ENCODE measurements at regions not wholly inside any gene's neighbourhood (a gene's known extent, or its start where the extent isn't known, plus 50 kb on each side); places are given as distances from the start of the nearest gene placed in this dataset.

GRCh38 chr6:144338474-144338873 lies 53.3 kb downstream of the UTRN start:
- TF ChIP-seq, protein P1, sequence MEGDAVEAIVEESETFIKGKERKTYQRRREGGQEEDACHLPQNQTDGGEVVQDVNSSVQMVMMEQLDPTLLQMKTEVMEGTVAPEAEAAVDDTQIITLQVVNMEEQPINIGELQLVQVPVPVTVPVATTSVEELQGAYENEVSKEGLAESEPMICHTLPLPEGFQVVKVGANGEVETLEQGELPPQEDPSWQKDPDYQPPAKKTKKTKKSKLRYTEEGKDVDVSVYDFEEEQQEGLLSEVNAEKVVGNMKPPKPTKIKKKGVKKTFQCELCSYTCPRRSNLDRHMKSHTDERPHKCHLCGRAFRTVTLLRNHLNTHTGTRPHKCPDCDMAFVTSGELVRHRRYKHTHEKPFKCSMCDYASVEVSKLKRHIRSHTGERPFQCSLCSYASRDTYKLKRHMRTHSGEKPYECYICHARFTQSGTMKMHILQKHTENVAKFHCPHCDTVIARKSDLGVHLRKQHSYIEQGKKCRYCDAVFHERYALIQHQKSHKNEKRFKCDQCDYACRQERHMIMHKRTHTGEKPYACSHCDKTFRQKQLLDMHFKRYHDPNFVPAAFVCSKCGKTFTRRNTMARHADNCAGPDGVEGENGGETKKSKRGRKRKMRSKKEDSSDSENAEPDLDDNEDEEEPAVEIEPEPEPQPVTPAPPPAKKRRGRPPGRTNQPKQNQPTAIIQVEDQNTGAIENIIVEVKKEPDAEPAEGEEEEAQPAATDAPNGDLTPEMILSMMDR (IDR thresholded peaks at IDR 0.05): no peak
- TF ChIP-seq POLR2A (IDR thresholded peaks at IDR 0.05) (no peak), POLR2AphosphoS5 (IDR thresholded peaks at IDR 0.05; ENCODE audit: insufficient read depth in 1 of 2, low read depth in 1 of 2) (no peak)

Data from vagina (tissue), 2 donors.